H1 (cell line): ENCODE measurements at regions not wholly inside any gene's neighbourhood (a gene's known extent, or its start where the extent isn't known, plus 50 kb on each side); places are given as distances from the start of the nearest gene placed in this dataset.
"Not testable (repeated sequence)": the region's sequence is repeated elsewhere in the genome, so short reads cannot be mapped to it uniquely, and the experiment has no call there.

Experiments
- RBBP5 ChIP-seq: IDR thresholded peaks from 2 replicates; pipeline ENCODE4 v1.7.1; 2012; ENCODE audit warnings: low read depth, mild to moderate bottlenecking, inconsistent platforms, low read length, moderate library complexity, borderline replicate concordance
- SP4 ChIP-seq: IDR thresholded peaks from 2 replicates; pipeline ENCODE4 v1.6.1; 2012; ENCODE audit warnings: low read length, inconsistent platforms
- TAF1 ChIP-seq: IDR thresholded peaks from 2 replicates; pipeline ENCODE4 v1.6.1; 2011; ENCODE audit warnings: mild to moderate bottlenecking, low read depth, low read length

DNA sequence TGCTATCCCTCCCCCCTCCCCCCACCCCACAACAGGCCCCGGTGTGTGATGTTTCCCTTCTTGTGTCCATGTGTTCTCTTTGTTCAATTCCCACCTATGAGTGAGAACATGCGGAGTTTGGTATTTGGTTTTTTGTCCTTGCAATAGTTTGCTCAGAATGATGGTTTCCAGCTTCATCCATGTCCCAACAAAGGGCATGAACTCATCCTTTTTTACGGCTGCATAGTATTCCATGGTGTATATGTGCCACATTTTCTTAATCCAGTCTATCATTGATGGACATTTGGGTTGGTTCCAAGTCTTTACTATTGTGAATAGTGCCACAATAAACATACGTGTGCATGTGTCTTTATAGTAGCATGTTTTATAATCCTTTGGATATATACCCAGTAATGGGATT lies 98.3 kb upstream of the DPH5 start:
- TF ChIP-seq SP4, TAF1, RBBP5: not testable (repeated sequence)
